Tibial nerve (tissue), 4 donors: ENCODE measurements at regions not wholly inside any gene's neighbourhood (a gene's known extent, or its start where the extent isn't known, plus 50 kb on each side); places are given as distances from the start of the nearest gene placed in this dataset.

Source experiments
- EP300 ChIP-seq, 2 donors: sonication (generic); formaldehyde crosslinking; IDR thresholded peaks; one replicate each; pipeline ENCODE4 v1.6.1; 2017; ENCODE audit warnings: antibody characterized with exemption in 2 of 2, mild to moderate bottlenecking in 1 of 2
- POLR2A ChIP-seq, 2 donors: fragments of 450-650 bp; IDR thresholded peaks; one replicate each; pipeline ENCODE4 v1.6.1; 2017; ENCODE audit warnings: antibody characterized with exemption in 2 of 2, mild to moderate bottlenecking in 2 of 2, moderate library complexity in 2 of 2
- TF ChIP-seq, protein P1 (sequence below), 5 experiments: fragments of 200-600 bp in 3 of 5; fragments of 450-650 bp in 2 of 5; sonication (generic) in 3 of 5; IDR thresholded peaks; one replicate each; pipeline ENCODE4 v1.5.1; 2016 to 2019; ENCODE audit warnings: antibody characterized with exemption in 5 of 5, mild to moderate bottlenecking in 3 of 5, moderate library complexity in 2 of 5

DNA sequence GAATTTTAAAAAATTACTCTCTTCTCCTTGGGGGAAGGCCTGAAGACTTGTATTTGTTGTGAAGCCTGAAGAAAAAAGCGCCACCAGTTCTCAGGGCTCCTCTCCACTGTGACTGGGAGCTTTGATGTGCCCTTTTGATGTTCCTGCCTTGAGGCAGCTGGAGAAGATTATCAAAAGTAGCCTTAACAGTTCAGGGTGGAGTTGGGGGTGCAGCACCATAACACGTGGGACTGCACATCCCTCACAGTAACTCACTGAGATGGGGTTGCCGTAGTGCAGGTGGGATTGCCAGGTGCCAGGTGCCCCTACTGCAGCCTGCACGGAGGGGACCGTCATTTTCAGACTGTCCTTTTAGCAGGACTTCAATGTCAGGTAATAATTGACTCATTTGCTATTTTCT is 474.1 kb downstream of the ETNK1 start:
- TF ChIP-seq, protein P1, sequence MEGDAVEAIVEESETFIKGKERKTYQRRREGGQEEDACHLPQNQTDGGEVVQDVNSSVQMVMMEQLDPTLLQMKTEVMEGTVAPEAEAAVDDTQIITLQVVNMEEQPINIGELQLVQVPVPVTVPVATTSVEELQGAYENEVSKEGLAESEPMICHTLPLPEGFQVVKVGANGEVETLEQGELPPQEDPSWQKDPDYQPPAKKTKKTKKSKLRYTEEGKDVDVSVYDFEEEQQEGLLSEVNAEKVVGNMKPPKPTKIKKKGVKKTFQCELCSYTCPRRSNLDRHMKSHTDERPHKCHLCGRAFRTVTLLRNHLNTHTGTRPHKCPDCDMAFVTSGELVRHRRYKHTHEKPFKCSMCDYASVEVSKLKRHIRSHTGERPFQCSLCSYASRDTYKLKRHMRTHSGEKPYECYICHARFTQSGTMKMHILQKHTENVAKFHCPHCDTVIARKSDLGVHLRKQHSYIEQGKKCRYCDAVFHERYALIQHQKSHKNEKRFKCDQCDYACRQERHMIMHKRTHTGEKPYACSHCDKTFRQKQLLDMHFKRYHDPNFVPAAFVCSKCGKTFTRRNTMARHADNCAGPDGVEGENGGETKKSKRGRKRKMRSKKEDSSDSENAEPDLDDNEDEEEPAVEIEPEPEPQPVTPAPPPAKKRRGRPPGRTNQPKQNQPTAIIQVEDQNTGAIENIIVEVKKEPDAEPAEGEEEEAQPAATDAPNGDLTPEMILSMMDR (IDR thresholded peaks at IDR 0.05): no peak
- TF ChIP-seq POLR2A (IDR thresholded peaks at IDR 0.05): no peak
- no peak for TF ChIP-seq EP300 (IDR thresholded peaks at IDR 0.05)
